HG02588 (cell line): ENCODE measurements at regions not wholly inside any gene's neighbourhood (a gene's known extent, or its start where the extent isn't known, plus 50 kb on each side); places are given as distances from the start of the nearest gene placed in this dataset.
"Not testable (repeated sequence)": the region's sequence is repeated elsewhere in the genome, so short reads cannot be mapped to it uniquely, and the experiment has no call there.

Experiments
- ATAC-seq: cut with Tn5 transposase; IDR thresholded peaks from one replicate; pipeline ENCODE4 v1.9.1; 2021; ENCODE audit warnings: mild to moderate bottlenecking, moderate library complexity; ENCODE audit not compliant: unreplicated experiment

- no peak for ATAC-seq
Observed at GRCh38 chr7:49099587-49100326, 175.4 kb downstream of the CDC14C start.

DNA sequence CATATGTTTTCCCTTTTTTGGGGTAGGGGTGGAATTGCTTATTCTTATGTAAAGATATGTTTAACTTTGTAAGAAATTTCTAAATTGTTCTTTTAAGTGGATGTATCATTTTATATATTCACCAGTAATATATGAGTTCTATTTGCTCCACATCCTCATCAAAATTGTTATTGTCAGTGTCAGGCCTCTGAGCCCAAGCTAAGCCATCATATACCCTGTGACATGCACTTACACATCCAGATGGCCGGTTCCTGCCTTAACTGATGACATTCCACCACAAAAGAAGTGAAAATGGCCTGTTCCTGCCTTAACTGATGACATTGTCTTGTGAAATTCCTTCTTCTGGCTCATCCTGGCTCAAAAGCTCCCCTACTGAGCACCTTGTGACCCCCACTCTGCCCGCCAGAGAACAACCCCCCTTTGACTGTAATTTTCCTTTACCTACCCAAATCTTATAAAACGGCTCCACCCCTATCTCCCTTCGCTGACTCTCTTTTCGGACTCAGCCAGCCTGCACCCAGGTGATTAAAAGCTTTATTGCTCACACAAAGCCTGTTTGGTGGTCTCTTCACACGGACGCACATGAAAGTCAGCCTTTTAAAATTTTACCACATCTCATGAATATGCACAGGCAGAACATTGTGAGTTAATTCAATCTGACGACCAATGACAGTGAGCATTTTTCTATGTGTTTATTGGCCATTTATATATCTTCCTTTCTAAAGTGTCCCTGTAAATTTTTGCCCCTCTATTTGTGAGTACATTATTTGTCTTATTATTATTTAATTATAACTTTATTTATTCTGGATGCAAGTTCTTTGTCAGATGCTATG, 176.8 kb downstream of the CDC14C start:
- ATAC-seq = not testable (repeated sequence)

DNA sequence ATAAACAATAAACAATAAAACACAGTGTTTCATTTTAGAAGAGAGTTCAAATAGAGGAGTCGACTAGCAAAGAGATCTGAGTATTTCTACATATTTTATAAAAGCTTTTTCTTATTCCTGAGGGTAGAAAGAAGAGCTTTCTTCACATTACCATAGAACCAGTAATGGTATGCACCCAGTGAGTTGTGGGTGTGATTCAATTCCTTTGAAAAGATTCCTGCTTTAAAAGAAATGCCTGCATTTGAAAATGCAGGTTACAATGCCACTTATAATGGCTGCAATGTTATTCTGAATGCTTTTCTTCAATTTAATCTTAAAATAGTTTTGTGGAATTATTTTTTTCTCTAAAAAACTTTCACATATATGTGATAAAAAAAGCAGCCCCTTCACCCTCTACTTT, 178.1 kb downstream of the CDC14C start:
- ATAC-seq = no peak

GRCh38 chr7:49111706-49112105, 187.4 kb downstream of the CDC14C start:
- no peak for ATAC-seq

DNA sequence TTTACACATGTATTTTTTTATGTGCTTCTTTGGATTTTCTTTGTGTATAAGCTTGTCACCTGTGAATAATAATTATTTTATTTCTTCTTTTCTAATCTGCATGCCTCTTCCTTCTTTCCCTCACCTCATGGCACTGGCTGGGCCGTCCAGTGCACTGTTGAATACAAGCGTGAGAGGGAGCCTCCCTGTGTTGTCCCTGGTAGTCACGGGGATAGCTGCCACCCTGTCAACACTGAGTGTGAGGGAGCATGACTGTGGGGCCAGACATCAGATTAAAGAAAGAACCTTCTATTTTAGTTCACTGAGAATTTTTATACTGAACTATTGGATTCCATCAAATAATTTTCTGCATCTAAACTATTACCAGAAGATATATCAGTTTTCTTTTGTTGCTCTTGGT, 187.9 kb downstream of the CDC14C start:
- ATAC-seq = no peak

- no peak for ATAC-seq
Observed at GRCh38 chr7:49112647-49113046, 188.3 kb downstream of the CDC14C start.

DNA sequence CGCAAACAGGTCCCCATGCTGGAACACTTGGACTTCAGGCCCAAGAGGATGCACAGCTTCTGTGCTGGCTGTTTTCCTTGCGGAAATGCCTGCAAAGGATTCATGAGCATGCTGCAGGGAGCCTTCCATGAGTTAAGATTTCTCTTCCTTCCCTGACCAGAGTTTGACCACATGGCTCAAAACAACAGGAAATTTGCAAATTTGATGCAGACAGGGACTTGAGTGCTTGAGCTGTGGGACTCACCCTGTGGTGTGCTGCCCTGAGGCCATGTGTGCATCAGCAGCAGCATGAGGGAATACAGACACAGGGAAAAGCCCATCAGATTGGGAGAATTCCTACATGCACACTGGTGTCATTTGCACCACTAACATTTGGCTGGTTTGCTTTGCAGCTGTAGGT, 195.4 kb downstream of the CDC14C start:
- ATAC-seq = no peak

- ATAC-seq = no peak
Observed at GRCh38 chr7:49125246-49125645, 200.9 kb downstream of the CDC14C start.

DNA sequence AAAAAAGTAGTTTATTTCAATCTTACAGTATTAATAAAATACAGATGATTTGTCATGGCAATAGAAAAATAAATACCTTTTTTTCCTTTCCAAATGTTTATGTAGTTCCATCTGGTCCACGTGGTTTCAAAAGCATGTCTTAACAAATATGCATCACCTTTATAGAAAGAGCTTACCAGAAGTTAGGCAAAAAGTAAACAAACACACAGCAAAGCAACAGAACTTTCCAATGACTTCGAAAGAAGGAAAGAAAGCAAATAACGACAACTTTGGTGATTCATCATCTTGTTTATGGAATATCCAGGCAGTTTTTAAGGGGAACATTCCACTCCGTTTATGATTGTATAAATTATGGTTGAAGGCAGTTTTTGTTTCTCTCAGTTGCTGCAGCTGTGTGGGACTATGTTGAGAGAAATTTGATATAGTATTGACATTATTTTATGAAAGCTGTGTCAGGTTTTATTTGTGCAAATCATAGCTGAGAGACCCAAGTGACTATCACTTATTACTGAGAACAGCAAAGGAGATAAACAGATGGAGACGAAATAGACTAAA, 203.1 kb downstream of the CDC14C start:
- no peak for ATAC-seq

DNA sequence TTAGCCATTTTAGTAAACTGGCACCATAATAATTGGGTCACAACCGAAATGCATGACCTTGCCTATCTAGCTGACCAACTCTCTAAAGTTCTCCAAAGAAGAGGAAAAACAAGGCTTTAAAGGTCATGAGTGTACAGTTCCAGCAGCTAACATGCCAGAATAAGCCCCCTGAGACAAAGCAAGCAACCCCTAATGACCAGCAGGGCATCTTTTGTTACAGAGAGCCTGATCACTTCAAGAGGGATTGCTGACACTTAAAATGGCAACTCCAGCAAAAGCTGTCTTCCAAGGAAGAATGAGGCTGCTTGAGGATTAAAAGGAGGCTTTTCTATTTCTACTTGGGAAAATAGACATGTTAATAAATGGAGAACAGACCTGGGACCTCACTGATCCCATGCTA, 213.6 kb downstream of the CDC14C start:
- no peak for ATAC-seq

GRCh38 chr7:49150486-49150885, 226.1 kb downstream of the CDC14C start:
- no peak for ATAC-seq

DNA sequence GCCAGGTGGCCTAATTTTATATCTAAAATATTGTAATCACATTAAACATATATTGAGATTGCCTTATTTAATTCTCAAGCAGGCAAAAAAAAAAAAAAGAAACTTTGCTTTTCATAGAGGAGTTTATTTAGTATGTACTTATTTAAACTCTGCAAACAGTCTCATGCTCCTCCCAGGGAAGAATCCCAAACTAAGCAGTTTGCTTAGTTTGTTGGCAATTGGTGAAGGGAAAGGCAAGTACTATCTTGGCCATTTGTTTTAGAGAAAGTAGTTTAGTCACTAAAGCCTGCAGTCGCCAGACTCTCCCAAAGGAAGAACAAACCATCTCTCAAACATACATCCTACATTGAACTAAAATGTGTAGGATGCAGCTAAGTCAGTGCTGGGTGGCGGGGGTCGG, 226.8 kb downstream of the CDC14C start:
- ATAC-seq = no peak

DNA sequence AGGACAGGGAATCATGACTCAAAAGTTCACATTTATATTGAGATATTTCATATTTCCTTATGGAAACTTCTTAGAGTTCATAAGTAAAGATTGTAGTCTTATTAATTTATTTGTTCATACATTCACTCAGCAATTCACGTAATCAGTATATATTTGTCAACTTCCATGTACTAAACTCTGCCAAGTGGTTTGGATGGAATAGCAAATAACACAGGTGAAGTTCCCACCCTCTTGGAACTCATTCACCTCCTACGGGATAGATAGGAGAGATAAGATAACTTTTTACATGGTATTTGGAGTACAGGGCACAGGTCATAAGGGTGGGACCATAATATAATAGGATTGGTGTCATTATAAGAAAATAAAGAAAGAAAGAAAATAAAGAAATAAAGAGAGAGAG, 234.0 kb downstream of the CDC14C start:
- ATAC-seq = no peak

- ATAC-seq = no peak
Observed at GRCh38 chr7:49159536-49159935, 235.2 kb downstream of the CDC14C start.

DNA sequence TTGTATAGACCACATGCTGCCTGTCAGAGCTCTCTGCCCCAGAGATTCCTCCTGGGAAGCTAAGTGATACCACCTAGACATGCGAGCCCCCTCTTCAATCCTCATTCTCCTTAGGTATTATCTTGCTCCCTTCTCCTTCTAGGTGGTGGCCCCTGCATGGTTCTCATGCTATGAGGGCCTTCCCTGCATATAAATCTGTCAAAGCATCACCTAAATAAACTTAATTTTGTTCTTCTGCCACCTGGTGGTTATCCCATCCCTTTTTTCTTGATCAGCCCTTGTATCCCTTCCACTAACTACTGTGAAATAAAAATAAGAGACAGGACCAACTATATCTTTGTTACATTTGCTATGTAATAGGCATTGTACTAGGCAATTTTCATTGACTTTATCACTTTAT, 242.1 kb downstream of the CDC14C start:
- ATAC-seq = no peak

GRCh38 chr7:49172639-49173038, 248.3 kb downstream of the CDC14C start:
- ATAC-seq = no peak

DNA sequence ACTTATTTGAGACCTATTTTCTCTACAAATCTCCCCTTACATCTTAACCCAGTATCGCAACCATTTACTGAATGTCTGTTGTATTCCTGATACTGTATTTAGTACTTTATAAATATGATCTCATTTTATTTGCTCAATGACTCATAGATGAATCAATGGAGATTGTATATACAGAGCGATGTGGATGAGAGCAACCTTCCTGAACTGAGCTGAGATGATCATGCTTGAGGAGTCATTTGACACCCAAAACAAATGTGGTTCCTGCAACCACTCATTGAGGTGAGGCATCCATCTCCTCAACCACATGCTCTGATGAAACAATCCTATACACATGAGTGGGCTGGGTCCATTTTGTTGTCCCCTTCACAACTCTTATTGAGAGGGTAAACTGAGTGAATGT, 250.0 kb downstream of the CDC14C start:
- no peak for ATAC-seq

DNA sequence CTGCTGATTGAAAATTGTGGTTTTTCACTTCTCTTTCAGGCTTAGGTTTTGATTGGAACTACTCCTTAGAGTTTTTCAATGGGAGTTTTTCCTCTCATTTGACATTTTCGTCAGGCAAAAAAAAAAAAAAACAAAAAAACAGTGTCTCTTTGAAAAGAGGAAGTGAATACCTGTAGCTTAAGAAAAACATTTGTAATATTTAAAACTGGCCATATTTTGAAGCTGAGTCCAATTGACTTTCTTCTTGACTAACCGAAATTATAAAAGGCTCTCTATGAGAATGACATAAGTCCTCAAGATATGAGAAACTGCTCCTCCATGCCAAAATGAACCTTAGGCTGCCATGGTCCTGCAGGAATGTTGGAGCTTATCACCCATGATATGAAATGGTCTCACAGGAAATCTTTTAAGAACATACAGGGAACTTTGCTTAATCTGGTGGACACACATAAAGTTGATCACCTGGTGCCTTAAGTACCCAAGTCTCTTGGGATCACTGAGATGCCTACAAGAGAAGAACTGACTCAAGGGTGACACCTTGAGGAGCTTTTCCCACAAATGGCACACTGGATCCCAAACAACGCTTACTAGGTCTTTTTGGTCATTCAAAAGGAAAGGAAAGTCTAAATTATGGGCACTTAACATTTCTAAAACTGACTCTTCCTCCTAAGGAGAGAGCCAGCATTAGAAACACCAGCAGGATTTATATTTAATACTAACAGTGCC, 263.4 kb downstream of the CDC14C start:
- no peak for ATAC-seq

DNA sequence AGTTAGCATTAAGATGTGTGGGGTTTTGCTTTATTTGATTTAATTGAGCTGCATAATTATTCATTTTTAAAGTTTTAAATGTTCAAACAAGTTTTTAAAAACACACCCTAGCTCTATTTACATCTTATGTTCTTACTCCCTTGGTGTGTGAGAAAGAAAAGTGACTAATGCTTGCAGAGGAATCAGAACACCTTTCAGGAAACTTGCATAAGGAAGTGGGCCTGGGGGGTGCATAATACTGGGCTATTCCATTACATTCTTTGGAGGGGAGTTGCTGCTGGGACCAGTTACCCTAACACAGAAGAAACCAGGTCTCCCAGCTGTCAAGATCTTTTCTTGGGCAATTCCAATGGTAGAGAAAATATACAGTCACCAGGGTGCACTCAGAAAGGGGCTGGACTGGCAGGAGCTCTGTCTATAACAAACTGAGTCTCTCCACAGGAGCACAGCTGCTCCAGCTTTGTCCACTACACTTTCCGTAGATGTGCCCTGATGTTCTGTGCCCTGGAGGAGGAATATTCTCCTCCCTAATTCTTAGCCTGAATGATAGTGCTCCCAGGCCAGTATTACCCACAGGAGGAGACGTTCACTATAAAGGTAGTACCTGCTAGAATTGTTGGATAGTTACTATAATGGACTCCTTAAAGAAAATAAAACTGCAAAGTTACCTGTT, 304.2 kb downstream of the CDC14C start:
- no peak for ATAC-seq

DNA sequence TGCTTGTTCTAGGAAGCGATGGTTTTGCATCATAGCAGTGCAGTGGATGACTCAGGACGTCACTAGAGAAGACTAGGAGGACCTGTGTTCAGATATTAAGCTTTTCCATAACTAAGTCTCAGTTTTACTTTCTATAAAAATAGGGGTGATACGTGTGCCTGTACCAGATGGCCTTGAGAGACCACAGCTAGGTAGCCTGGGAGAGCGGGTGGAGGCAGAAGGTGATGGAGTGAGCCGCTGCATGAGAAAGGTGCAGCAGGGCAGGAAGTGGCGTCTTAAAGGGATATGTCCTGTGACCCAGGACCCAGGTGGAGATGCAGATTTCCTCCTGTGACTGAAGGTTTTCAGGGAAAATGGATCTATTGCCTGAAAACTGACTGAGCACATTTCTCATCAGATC, 304.9 kb downstream of the CDC14C start:
- no peak for ATAC-seq

DNA sequence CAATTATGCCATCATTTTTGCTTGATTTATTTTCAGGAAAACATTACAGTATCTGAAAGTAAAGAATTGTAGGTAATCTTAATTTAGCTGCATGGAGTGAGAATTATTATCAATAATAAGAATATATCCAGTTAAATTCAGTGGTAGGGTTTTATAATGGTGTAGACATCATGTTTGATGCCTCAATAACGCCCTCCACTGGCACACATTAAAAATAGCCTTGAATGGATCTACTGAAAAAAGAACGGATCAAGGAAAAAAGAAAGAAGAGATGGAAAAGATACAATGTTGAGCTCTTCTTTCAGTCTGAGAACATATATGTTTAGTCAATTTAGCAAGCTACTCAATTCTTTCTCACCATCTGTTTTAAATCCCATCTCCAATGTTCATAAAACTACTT, 319.2 kb downstream of the CDC14C start:
- no peak for ATAC-seq
